ENCODE measurements at regions not wholly inside any gene's neighbourhood (a gene's known extent, or its start where the extent isn't known, plus 50 kb on each side); places are given as distances from the start of the nearest gene placed in this dataset.
"Not testable (repeated sequence)": the region's sequence is repeated elsewhere in the genome, so short reads cannot be mapped to it uniquely, and the experiment has no call there.

GRCh38 chr14:63147018-63147417, 57.2 kb upstream of the RHOJ start:
- no peaks in the 10 kb centered on the region for H3K27me3 ChIP-seq (ENCODE audit: control insufficient read depth, insufficient read depth, low read length)
- no peak for DNase-seq
- no peak overlapping the region for H3K27ac ChIP-seq (ENCODE audit: low read length)
- H3K4me3 ChIP-seq (ENCODE audit: low read length): no peak overlapping the region
- H3K9me3 ChIP-seq (replicated peaks; ENCODE audit: control insufficient read depth, low read depth, low read length): peaks cover 2% of the 10 kb centered on the region
- H3K36me3 ChIP-seq (ENCODE audit: control insufficient read depth, insufficient read depth, low read length): no peaks in the 10 kb centered on the region
- 100% methylated on average over 1 of the region's 2 CpGs for WGBS (ENCODE audit: insufficient coverage)
- no peaks in the 10 kb centered on the region for H3K4me1 ChIP-seq (ENCODE audit: control insufficient read depth, insufficient read depth, low read length)

- no peaks in the 10 kb centered on the region for H3K4me1 ChIP-seq (ENCODE audit: control insufficient read depth, insufficient read depth, low read length)
- WGBS (ENCODE audit: insufficient coverage): no CpG with 5 or more reads among the region's 2 CpGs
- DNase-seq: peak; percentile 8
Measured at GRCh38 chr14:63134801-63135200, 69.4 kb upstream of the RHOJ start.

GRCh38 chr14:63130531-63130930, 73.7 kb upstream of the RHOJ start:
- no peaks in the 10 kb centered on the region for H3K9me3 ChIP-seq (replicated peaks; ENCODE audit: control insufficient read depth, low read depth, low read length)
- WGBS (ENCODE audit: insufficient coverage): no CpG with 5 or more reads among the region's 4 CpGs
- H3K27ac ChIP-seq (ENCODE audit: low read length): no peak overlapping the region
- H3K36me3 ChIP-seq (ENCODE audit: control insufficient read depth, insufficient read depth, low read length): no peaks in the 10 kb centered on the region
- no peaks in the 10 kb centered on the region for H3K4me1 ChIP-seq (ENCODE audit: control insufficient read depth, insufficient read depth, low read length)
- DNase-seq: no peak
- no peaks in the 10 kb centered on the region for H3K27me3 ChIP-seq (ENCODE audit: control insufficient read depth, insufficient read depth, low read length)
- H3K4me3 ChIP-seq (ENCODE audit: low read length): no peak overlapping the region

More at GRCh38 chr14:63134801-63135200, 69.4 kb upstream of the RHOJ start:
- Histone ChIP-seq H3K27ac (ENCODE audit: low read length) (no peak overlapping the region), H3K27me3 (ENCODE audit: control insufficient read depth, insufficient read depth, low read length) (no peaks in the 10 kb centered on the region), H3K4me3 (ENCODE audit: low read length) (no peak overlapping the region), H3K9me3 (replicated peaks; ENCODE audit: control insufficient read depth, low read depth, low read length) (no peaks in the 10 kb centered on the region), H3K36me3 (ENCODE audit: control insufficient read depth, insufficient read depth, low read length) (no peaks in the 10 kb centered on the region)

- no CpG with 5 or more reads among the region's 1 CpG for WGBS (ENCODE audit: insufficient coverage)
- H3K27me3 ChIP-seq (ENCODE audit: control insufficient read depth, insufficient read depth, low read length): not testable (repeated sequence)
Measured at GRCh38 chr14:63106487-63106886, 61.2 kb upstream of the KCNH5 start.

GRCh38 chr14:63100552-63100951, 55.3 kb upstream of the KCNH5 start:
- no peaks in the 10 kb centered on the region for H3K9me3 ChIP-seq (replicated peaks; ENCODE audit: control insufficient read depth, low read depth, low read length)
- H3K4me1 ChIP-seq (ENCODE audit: control insufficient read depth, insufficient read depth, low read length): no peaks in the 10 kb centered on the region
- no peaks in the 10 kb centered on the region for H3K27me3 ChIP-seq (ENCODE audit: control insufficient read depth, insufficient read depth, low read length)
- DNase-seq: no peak
- no peaks in the 10 kb centered on the region for H3K36me3 ChIP-seq (ENCODE audit: control insufficient read depth, insufficient read depth, low read length)
- H3K27ac ChIP-seq (ENCODE audit: low read length): no peak overlapping the region
- H3K4me3 ChIP-seq (ENCODE audit: low read length): no peak overlapping the region
- no CpG with 5 or more reads among the region's 1 CpG for WGBS (ENCODE audit: insufficient coverage)

More at GRCh38 chr14:63106487-63106886, 61.2 kb upstream of the KCNH5 start:
- H3K4me1 ChIP-seq (ENCODE audit: control insufficient read depth, insufficient read depth, low read length); H3K27ac ChIP-seq (ENCODE audit: low read length); H3K4me3 ChIP-seq (ENCODE audit: low read length); H3K36me3 ChIP-seq (ENCODE audit: control insufficient read depth, insufficient read depth, low read length); DNase-seq; H3K9me3 ChIP-seq (replicated peaks; ENCODE audit: control insufficient read depth, low read depth, low read length): not testable (repeated sequence)

- Histone ChIP-seq H3K4me1 (ENCODE audit: control insufficient read depth, insufficient read depth, low read length) (no peaks in the 10 kb centered on the region), H3K36me3 (ENCODE audit: control insufficient read depth, insufficient read depth, low read length) (no peaks in the 10 kb centered on the region), H3K27me3 (ENCODE audit: control insufficient read depth, insufficient read depth, low read length) (no peaks in the 10 kb centered on the region), H3K27ac (ENCODE audit: low read length) (no peak overlapping the region), H3K9me3 (replicated peaks; ENCODE audit: control insufficient read depth, low read depth, low read length) (no peaks in the 10 kb centered on the region), H3K4me3 (ENCODE audit: low read length) (no peak overlapping the region)
- no CpG with 5 or more reads among the region's 4 CpGs for WGBS (ENCODE audit: insufficient coverage)
- DNase-seq: no peak
Measured at GRCh38 chr14:63096186-63096585, 50.9 kb upstream of the KCNH5 start.

All from muscle of leg (tissue), 3 donors.